ENCODE measurements at regions not wholly inside any gene's neighbourhood (a gene's known extent, or its start where the extent isn't known, plus 50 kb on each side); places are given as distances from the start of the nearest gene placed in this dataset.

- intact Hi-C loops (cut with DNase I) = no loop called here
- ATAC-seq (ENCODE audit: low FRiP score) (no peak), DNase-seq (no peak)
- H3K36me3 ChIP-seq (ENCODE audit: control insufficient read depth in 1 of 2, insufficient read depth in 2 of 2, low read length in 1 of 2) = no peaks in the 10 kb centered on the region
- H3K4me1 ChIP-seq (ENCODE audit: control insufficient read depth in 1 of 2, insufficient read depth in 2 of 2, low read length in 2 of 2) = peaks cover 0 to 2% of the 10 kb centered on the region in 2 donors
- no peak overlapping the region for H3K27ac ChIP-seq (ENCODE audit: low read depth in 1 of 2, low read length in 2 of 2)
- 69 to 70% methylated on average over 6 of the region's 6 CpGs for WGBS, 2 donors
- no peaks in the 10 kb centered on the region for H3K9me3 ChIP-seq (ENCODE audit: control insufficient read depth, low read length)
- H3K27me3 ChIP-seq (ENCODE audit: control insufficient read depth in 1 of 2, insufficient read depth in 2 of 2, low read length in 1 of 2) = no peaks in the 10 kb centered on the region
- H3K4me3 ChIP-seq (ENCODE audit: low read length in 2 of 2) = no peak overlapping the region
Measured at GRCh38 chr3:163924600-163924999, 1153.7 kb downstream of the SI start.

- DNase-seq (no peak), ATAC-seq (ENCODE audit: low FRiP score) (no peak)
- H3K36me3 ChIP-seq (ENCODE audit: control insufficient read depth in 1 of 2, insufficient read depth in 2 of 2, low read length in 1 of 2) = no peaks in the 10 kb centered on the region
- intact Hi-C loops (cut with DNase I) = no loop called here
- no peaks in the 10 kb centered on the region for H3K9me3 ChIP-seq (ENCODE audit: control insufficient read depth, low read length)
- 91 to 92% methylated on average over 1 of the region's 1 CpG for WGBS, 2 donors
- H3K27ac ChIP-seq (ENCODE audit: low read depth in 1 of 2, low read length in 2 of 2) = no peak overlapping the region
- no peak overlapping the region for H3K4me3 ChIP-seq (ENCODE audit: low read length in 2 of 2)
- no peaks in the 10 kb centered on the region for H3K27me3 ChIP-seq (ENCODE audit: control insufficient read depth in 1 of 2, insufficient read depth in 2 of 2, low read length in 1 of 2)
- H3K4me1 ChIP-seq (ENCODE audit: control insufficient read depth in 1 of 2, insufficient read depth in 2 of 2, low read length in 2 of 2) = peaks cover 0 to 2% of the 10 kb centered on the region in 2 donors
Measured at GRCh38 chr3:163919154-163919553, 1159.1 kb downstream of the SI start.

GRCh38 chr3:163916596-163917560, 1161.4 kb downstream of the SI start:
- WGBS, 2 donors = 90 to 91% methylated on average over 4 of the region's 4 CpGs

GRCh38 chr3:163915280-163915679, 1163.0 kb downstream of the SI start:
- intact Hi-C loops (cut with DNase I) = no loop called here
- no peak for DNase-seq
- no peak for ATAC-seq (ENCODE audit: low FRiP score)
- WGBS, 2 donors = 89 to 90% methylated on average over 2 of the region's 2 CpGs
- H3K9me3 ChIP-seq (ENCODE audit: control insufficient read depth, low read length) = no peaks in the 10 kb centered on the region
- H3K4me3 ChIP-seq (ENCODE audit: low read length in 2 of 2) = no peak overlapping the region
- no peaks in the 10 kb centered on the region for H3K27me3 ChIP-seq (ENCODE audit: control insufficient read depth in 1 of 2, insufficient read depth in 2 of 2, low read length in 1 of 2)
- no peaks in the 10 kb centered on the region for H3K4me1 ChIP-seq (ENCODE audit: control insufficient read depth in 1 of 2, insufficient read depth in 2 of 2, low read length in 2 of 2)
- no peak overlapping the region for H3K27ac ChIP-seq (ENCODE audit: low read depth in 1 of 2, low read length in 2 of 2)
- no peaks in the 10 kb centered on the region for H3K36me3 ChIP-seq (ENCODE audit: control insufficient read depth in 1 of 2, insufficient read depth in 2 of 2, low read length in 1 of 2)

More at GRCh38 chr3:163916596-163917560, 1161.4 kb downstream of the SI start:
- Histone ChIP-seq H3K4me3 (ENCODE audit: low read length in 2 of 2) (no peak overlapping the region), H3K36me3 (ENCODE audit: control insufficient read depth in 1 of 2, insufficient read depth in 2 of 2, low read length in 1 of 2) (no peaks in the 10 kb centered on the region), H3K9me3 (ENCODE audit: control insufficient read depth, low read length) (no peaks in the 10 kb centered on the region), H3K27me3 (ENCODE audit: control insufficient read depth in 1 of 2, insufficient read depth in 2 of 2, low read length in 1 of 2) (no peaks in the 10 kb centered on the region), H3K4me1 (ENCODE audit: control insufficient read depth in 1 of 2, insufficient read depth in 2 of 2, low read length in 2 of 2) (peaks cover 0 to under 1% of the 10 kb centered on the region in 2 donors), H3K27ac (ENCODE audit: low read depth in 1 of 2, low read length in 2 of 2) (no peak overlapping the region)
- DNase-seq (no peak), ATAC-seq (ENCODE audit: low FRiP score) (no peak)
- intact Hi-C loops (cut with DNase I) = no loop called here

GRCh38 chr3:163914567-163914966, 1163.7 kb downstream of the SI start:
- 97 to 98% methylated on average over 1 of the region's 1 CpG for WGBS, 2 donors

GRCh38 chr3:163891771-163892170, 1186.5 kb downstream of the SI start:
- no peak for ATAC-seq (ENCODE audit: low FRiP score)
- no peaks in the 10 kb centered on the region for H3K9me3 ChIP-seq (ENCODE audit: control insufficient read depth, low read length)
- 87 to 90% methylated on average over 7 of the region's 7 CpGs for WGBS, 2 donors
- no peak overlapping the region for H3K27ac ChIP-seq (ENCODE audit: low read depth in 1 of 2, low read length in 2 of 2)
- no peaks in the 10 kb centered on the region for H3K4me1 ChIP-seq (ENCODE audit: control insufficient read depth in 1 of 2, insufficient read depth in 2 of 2, low read length in 2 of 2)
- no peak for DNase-seq
- H3K27me3 ChIP-seq (ENCODE audit: control insufficient read depth in 1 of 2, insufficient read depth in 2 of 2, low read length in 1 of 2) = no peaks in the 10 kb centered on the region
- H3K36me3 ChIP-seq (ENCODE audit: control insufficient read depth in 1 of 2, insufficient read depth in 2 of 2, low read length in 1 of 2) = no peaks in the 10 kb centered on the region
- intact Hi-C loops (cut with DNase I) = no loop called here
- H3K4me3 ChIP-seq (ENCODE audit: low read length in 2 of 2) = no peak overlapping the region

More at GRCh38 chr3:163914567-163914966, 1163.7 kb downstream of the SI start:
- DNase-seq (no peak), ATAC-seq (ENCODE audit: low FRiP score) (no peak)
- Histone ChIP-seq H3K4me3 (ENCODE audit: low read length in 2 of 2) (no peak overlapping the region), H3K36me3 (ENCODE audit: control insufficient read depth in 1 of 2, insufficient read depth in 2 of 2, low read length in 1 of 2) (no peaks in the 10 kb centered on the region), H3K27me3 (ENCODE audit: control insufficient read depth in 1 of 2, insufficient read depth in 2 of 2, low read length in 1 of 2) (no peaks in the 10 kb centered on the region), H3K27ac (ENCODE audit: low read depth in 1 of 2, low read length in 2 of 2) (no peak overlapping the region), H3K4me1 (ENCODE audit: control insufficient read depth in 1 of 2, insufficient read depth in 2 of 2, low read length in 2 of 2) (no peaks in the 10 kb centered on the region), H3K9me3 (ENCODE audit: control insufficient read depth, low read length) (no peaks in the 10 kb centered on the region)
- intact Hi-C loops (cut with DNase I) = no loop called here

- ATAC-seq (ENCODE audit: low FRiP score) (no peak), DNase-seq (no peak)
- Histone ChIP-seq H3K27ac (ENCODE audit: low read depth in 1 of 2, low read length in 2 of 2) (no peak overlapping the region), H3K36me3 (ENCODE audit: control insufficient read depth in 1 of 2, insufficient read depth in 2 of 2, low read length in 1 of 2) (no peaks in the 10 kb centered on the region), H3K4me1 (ENCODE audit: control insufficient read depth in 1 of 2, insufficient read depth in 2 of 2, low read length in 2 of 2) (no peaks in the 10 kb centered on the region), H3K4me3 (ENCODE audit: low read length in 2 of 2) (no peak overlapping the region), H3K27me3 (ENCODE audit: control insufficient read depth in 1 of 2, insufficient read depth in 2 of 2, low read length in 1 of 2) (no peaks in the 10 kb centered on the region), H3K9me3 (ENCODE audit: control insufficient read depth, low read length) (no peaks in the 10 kb centered on the region)
- intact Hi-C loops (cut with DNase I) = no loop called here
- 43 to 97% methylated on average over 2 of the region's 2 CpGs for WGBS, 2 donors
Measured at GRCh38 chr3:163890661-163891060, 1187.6 kb downstream of the SI start.

GRCh38 chr3:163879172-163879571, 1199.1 kb downstream of the SI start:
- intact Hi-C loops (cut with DNase I) = no loop called here

GRCh38 chr3:163878396-163878795, 1199.9 kb downstream of the SI start:
- H3K36me3 ChIP-seq (ENCODE audit: control insufficient read depth in 1 of 2, insufficient read depth in 2 of 2, low read length in 1 of 2) = no peaks in the 10 kb centered on the region
- H3K9me3 ChIP-seq (ENCODE audit: control insufficient read depth, low read length) = peaks cover 3% of the 10 kb centered on the region
- no peaks in the 10 kb centered on the region for H3K27me3 ChIP-seq (ENCODE audit: control insufficient read depth in 1 of 2, insufficient read depth in 2 of 2, low read length in 1 of 2)
- 87 to 91% methylated on average over 4 of the region's 4 CpGs for WGBS, 2 donors
- ATAC-seq (ENCODE audit: low FRiP score) (no peak), DNase-seq (no peak)
- H3K4me1 ChIP-seq (ENCODE audit: control insufficient read depth in 1 of 2, insufficient read depth in 2 of 2, low read length in 2 of 2) = no peaks in the 10 kb centered on the region
- no peak overlapping the region for H3K27ac ChIP-seq (ENCODE audit: low read depth in 1 of 2, low read length in 2 of 2)
- intact Hi-C loops (cut with DNase I) = no loop called here
- H3K4me3 ChIP-seq (ENCODE audit: low read length in 2 of 2) = no peak overlapping the region

More at GRCh38 chr3:163879172-163879571, 1199.1 kb downstream of the SI start:
- H3K36me3 ChIP-seq (ENCODE audit: control insufficient read depth in 1 of 2, insufficient read depth in 2 of 2, low read length in 1 of 2) = no peaks in the 10 kb centered on the region
- H3K9me3 ChIP-seq (ENCODE audit: control insufficient read depth, low read length) = peaks cover 3% of the 10 kb centered on the region
- no peak overlapping the region for H3K4me3 ChIP-seq (ENCODE audit: low read length in 2 of 2)
- WGBS, 2 donors = 97 to 99% methylated on average over 4 of the region's 4 CpGs
- no peak for DNase-seq
- H3K27me3 ChIP-seq (ENCODE audit: control insufficient read depth in 1 of 2, insufficient read depth in 2 of 2, low read length in 1 of 2) = no peaks in the 10 kb centered on the region
- no peaks in the 10 kb centered on the region for H3K4me1 ChIP-seq (ENCODE audit: control insufficient read depth in 1 of 2, insufficient read depth in 2 of 2, low read length in 2 of 2)
- no peak overlapping the region for H3K27ac ChIP-seq (ENCODE audit: low read depth in 1 of 2, low read length in 2 of 2)
- no peak for ATAC-seq (ENCODE audit: low FRiP score)

Measured in aorta (tissue), 5 donors.